IMR-90 (cell line): ENCODE measurements at regions not wholly inside any gene's neighbourhood (a gene's known extent, or its start where the extent isn't known, plus 50 kb on each side); places are given as distances from the start of the nearest gene placed in this dataset.

Source experiments
- ATAC-seq: fragments of 200-7000 bp; cut with Tn5 transposase; 2 replicates; pipeline ENCODE4 v1.9.1; 2020; ENCODE audit warnings: low read depth, mild to moderate bottlenecking, moderate library complexity
- BruUV-seq: library from RNA; stranded (reverse); fragments of 400-500 nt; replicated peaks from 2 replicates; lab custom pipeline; 2021; lab: Mats Ljungman, UMichigan
- CTCF ChIA-PET: fragments of 300-600 bp; formaldehyde crosslinking; extraction: SDS; loops from one replicate; lab custom pipeline; 2021; ENCODE audit warnings: antibody characterized with exemption; lab: Yijun Ruan, JAX
- POLR2A ChIA-PET: fragments of 300-600 bp; sonication (Branson Sonifier 250); formaldehyde crosslinking; loops from one replicate; lab custom pipeline; 2022; ENCODE audit warnings: antibody characterized with exemption; ENCODE audit not compliant: unreplicated experiment; lab: Charles Lee
- DNase-seq: peaks from one replicate; pipeline ENCODE4 v3.0.0; 2013
- H2AFZ ChIP-seq: replicated peaks from 2 replicates; pipeline ENCODE3; 2013; ENCODE audit warnings: low read length, mild to moderate bottlenecking; ENCODE audit not compliant: poor library complexity
- H2AK5ac ChIP-seq: 2 replicates; pipeline ENCODE4 v1.6.1; 2013; ENCODE audit warnings: low read depth, low read length, inconsistent platforms
- H2AK9ac ChIP-seq: replicated peaks from 2 replicates; pipeline ENCODE3; 2013; ENCODE audit warnings: mild to moderate bottlenecking, low read depth, low read length, moderate library complexity; ENCODE audit not compliant: poor library complexity
- H2BK120ac ChIP-seq: 2 replicates; pipeline ENCODE4 v1.6.1; 2013; ENCODE audit warnings: low read depth, low read length, inconsistent platforms
- H2BK15ac ChIP-seq: 3 replicates; pipeline ENCODE4 v1.6.1; 2013; ENCODE audit warnings: low read depth, low read length, inconsistent platforms
- H2BK20ac ChIP-seq: 2 replicates; pipeline ENCODE4 v1.6.1; 2013; ENCODE audit warnings: low read depth, mild to moderate bottlenecking, inconsistent platforms, low read length, moderate library complexity
- H2BK5ac ChIP-seq: 2 replicates; pipeline ENCODE4 v1.6.1; 2013; ENCODE audit warnings: mild to moderate bottlenecking, low read depth, low read length, inconsistent platforms; ENCODE audit not compliant: poor library complexity, severe bottlenecking
- H3K14ac ChIP-seq: replicated peaks from 2 replicates; pipeline ENCODE4 v1.6.1; 2013; ENCODE audit warnings: low read depth, low read length, inconsistent platforms
- H3K18ac ChIP-seq: 2 replicates; pipeline ENCODE4 v1.6.1; 2013; ENCODE audit warnings: low read depth, low read length, control low read depth
- H3K23ac ChIP-seq: 2 replicates; pipeline ENCODE4 v1.6.1; 2013; ENCODE audit warnings: low read depth, low read length, inconsistent platforms
- H3K27ac ChIP-seq: 2 replicates; pipeline ENCODE4 v1.5.1; 2013; ENCODE audit warnings: mild to moderate bottlenecking, control low read depth, low read length; ENCODE audit not compliant: insufficient read depth
- H3K27me3 ChIP-seq: 2 replicates; pipeline ENCODE4 v1.6.1; 2013; ENCODE audit warnings: low read length; ENCODE audit not compliant: control insufficient read depth, insufficient read depth
- H3K36me3 ChIP-seq: 2 replicates; pipeline ENCODE4 v1.6.1; 2013; ENCODE audit warnings: low read length, mixed read lengths; ENCODE audit not compliant: control insufficient read depth, insufficient read depth
- H3K4ac ChIP-seq: 2 replicates; pipeline ENCODE4 v1.6.1; 2013; ENCODE audit warnings: low read depth, low read length, inconsistent platforms
- H3K4me1 ChIP-seq: 2 replicates; pipeline ENCODE4 v1.6.1; 2013; ENCODE audit warnings: low read length, mixed read lengths; ENCODE audit not compliant: control insufficient read depth, insufficient read depth
- H3K4me2 ChIP-seq: 2 replicates; pipeline ENCODE4 v1.6.1; 2013; ENCODE audit warnings: low read depth, mild to moderate bottlenecking, control low read depth, low read length, moderate library complexity
- H3K4me3 ChIP-seq: 2 replicates; pipeline ENCODE4 v1.5.1; 2013; ENCODE audit warnings: low read depth, mild to moderate bottlenecking, control low read depth, low read length, moderate library complexity; ENCODE audit not compliant: insufficient read depth
- H3K56ac ChIP-seq: 2 replicates; pipeline ENCODE4 v1.6.1; 2013; ENCODE audit warnings: low read length, inconsistent platforms; ENCODE audit not compliant: insufficient read depth; ENCODE audit errors: extremely low read depth
- H3K79me1 ChIP-seq, 2 experiments: 2 replicates each; pipeline ENCODE4 v1.6.1; 2013; ENCODE audit warnings: low read length in 2 of 2, inconsistent platforms in 1 of 2, low read depth in 1 of 2
- H3K9ac ChIP-seq: 2 replicates; pipeline ENCODE4 v1.6.1; 2013; ENCODE audit warnings: low read depth, low read length, control low read depth
- H3K9me1 ChIP-seq: 2 replicates; pipeline ENCODE4 v1.6.1; 2013; ENCODE audit warnings: low read length, inconsistent platforms; ENCODE audit not compliant: insufficient read depth
- H3K9me3 ChIP-seq: 2 replicates; pipeline ENCODE4 v1.6.1; 2013; ENCODE audit warnings: low read length; ENCODE audit not compliant: control insufficient read depth, insufficient read depth
- H4K20me1 ChIP-seq: 2 replicates; pipeline ENCODE4 v1.6.1; 2013; ENCODE audit warnings: low read length, inconsistent platforms; ENCODE audit not compliant: insufficient read depth
- H4K5ac ChIP-seq: 2 replicates; pipeline ENCODE4 v1.6.1; 2013; ENCODE audit warnings: mild to moderate bottlenecking, low read depth, low read length, control low read depth
- H4K8ac ChIP-seq, 2 experiments: 2 replicates each; pipeline ENCODE4 v1.6.1; 2013; ENCODE audit warnings: low read depth in 2 of 2, low read length in 2 of 2, control low read depth in 1 of 2, inconsistent platforms in 1 of 2
- H4K91ac ChIP-seq: 2 replicates; pipeline ENCODE4 v1.6.1; 2013; ENCODE audit warnings: low read depth, low read length, inconsistent platforms; ENCODE audit not compliant: insufficient read depth
- BHLHE40 ChIP-seq: fragments of 150-350 bp; IDR thresholded peaks from 2 replicates; pipeline ENCODE4 v1.6.1; 2016; ENCODE audit warnings: mild to moderate bottlenecking, low read depth, low read length
- CEBPB ChIP-seq: IDR thresholded peaks from 2 replicates; pipeline ENCODE4 v1.6.1; 2012; ENCODE audit warnings: low read depth, low read length, improper control_type of control experiment
- CHD1 ChIP-seq: IDR thresholded peaks from 2 replicates; pipeline ENCODE4 v1.6.1; 2012; ENCODE audit warnings: low read depth, low read length, improper control_type of control experiment
- FOS ChIP-seq: fragments of 150-350 bp; IDR thresholded peaks from 2 replicates; pipeline ENCODE4 v1.6.1; 2016; ENCODE audit warnings: low read depth, low read length
- MAFK ChIP-seq: IDR thresholded peaks from 2 replicates; pipeline ENCODE4 v1.6.1; 2012; ENCODE audit warnings: low read depth, low read length, improper control_type of control experiment
- MAZ ChIP-seq: IDR thresholded peaks from 2 replicates; pipeline ENCODE4 v1.6.1; 2012; ENCODE audit warnings: low read depth, mild to moderate bottlenecking, low read length, improper control_type of control experiment, moderate library complexity, borderline replicate concordance
- MXI1 ChIP-seq: IDR thresholded peaks from 2 replicates; pipeline ENCODE4 v1.6.1; 2012; ENCODE audit warnings: low read depth, mild to moderate bottlenecking, low read length, moderate library complexity, borderline replicate concordance
- NFE2L2 ChIP-seq: fragments of 150-350 bp; IDR thresholded peaks from 2 replicates; pipeline ENCODE4 v1.6.1; 2016; ENCODE audit warnings: low read depth, mild to moderate bottlenecking, low read length
- POLR2A ChIP-seq: IDR thresholded peaks from 2 replicates; pipeline ENCODE4 v1.6.1; 2012; ENCODE audit warnings: mild to moderate bottlenecking, low read depth, low read length
- RAD21 ChIP-seq: IDR thresholded peaks from 2 replicates; pipeline ENCODE4 v1.6.1; 2012; ENCODE audit warnings: low read length, improper control_type of control experiment
- RCOR1 ChIP-seq: IDR thresholded peaks from 2 replicates; pipeline ENCODE4 v1.6.1; 2012; ENCODE audit warnings: mild to moderate bottlenecking, low read length, improper control_type of control experiment; ENCODE audit not compliant: insufficient replicate concordance
- RFX5 ChIP-seq: IDR thresholded peaks from 2 replicates; pipeline ENCODE4 v1.8.0; 2012; ENCODE audit warnings: low read depth, mild to moderate bottlenecking, low read length, moderate library complexity
- SMC3 ChIP-seq: fragments of 150-350 bp; IDR thresholded peaks from 2 replicates; pipeline ENCODE4 v1.6.1; 2016; ENCODE audit warnings: low read depth, mild to moderate bottlenecking, antibody characterized with exemption, low read length, moderate library complexity
- USF2 ChIP-seq: fragments of 150-350 bp; IDR thresholded peaks from 2 replicates; pipeline ENCODE4 v1.6.1; 2017; ENCODE audit warnings: mild to moderate bottlenecking, antibody characterized with exemption, low read length, low read depth
- WGBS, 2 experiments: methylation state at CpG; one replicate each; pipeline versions ENCODE4 v1.1.5 to v1.1.7; 2013; ENCODE audit warnings: missing lambda C conversion rate in 2 of 2; ENCODE audit not compliant: insufficient read length in 1 of 2; ENCODE audit errors: extremely low coverage in 2 of 2; 5-methylcytosine and 5-hydroxymethylcytosine counted together
- dilution Hi-C: fragments of 300-500 bp; cut with HindIII; formaldehyde crosslinking; loops from one replicate; pipeline ENCODE4 v1.14.3; 2018; ENCODE audit warnings: low sequenced_read_pairs; ENCODE audit not compliant: unreplicated experiment
- in situ Hi-C: fragments of 300-500 bp; cut with MboI; formaldehyde crosslinking; loops from 3 replicates; pipeline ENCODE4 v1.14.3; 2019; ENCODE audit warnings: low sequenced_read_pairs, inconsistent platforms, mixed read lengths
- intact Hi-C: fragments of 100-400 bp; cut with micrococcal nuclease; formaldehyde crosslinking; loops from 2 replicates; pipeline ENCODE4 v1.10.0; 2022
- TF ChIP-seq, protein P1 (sequence below): fragments of 150-350 bp; IDR thresholded peaks from 2 replicates; pipeline ENCODE4 v1.6.1; 2016; ENCODE audit warnings: low read depth, mild to moderate bottlenecking, low read length, moderate library complexity, borderline replicate concordance
- TF ChIP-seq, protein P2 (sequence below): conservative IDR thresholded peaks from 2 replicates; pipeline ENCODE4 v1.5.1; 2012; ENCODE audit warnings: mild to moderate bottlenecking, low read depth, low read length, improper control_type of control experiment

DNA sequence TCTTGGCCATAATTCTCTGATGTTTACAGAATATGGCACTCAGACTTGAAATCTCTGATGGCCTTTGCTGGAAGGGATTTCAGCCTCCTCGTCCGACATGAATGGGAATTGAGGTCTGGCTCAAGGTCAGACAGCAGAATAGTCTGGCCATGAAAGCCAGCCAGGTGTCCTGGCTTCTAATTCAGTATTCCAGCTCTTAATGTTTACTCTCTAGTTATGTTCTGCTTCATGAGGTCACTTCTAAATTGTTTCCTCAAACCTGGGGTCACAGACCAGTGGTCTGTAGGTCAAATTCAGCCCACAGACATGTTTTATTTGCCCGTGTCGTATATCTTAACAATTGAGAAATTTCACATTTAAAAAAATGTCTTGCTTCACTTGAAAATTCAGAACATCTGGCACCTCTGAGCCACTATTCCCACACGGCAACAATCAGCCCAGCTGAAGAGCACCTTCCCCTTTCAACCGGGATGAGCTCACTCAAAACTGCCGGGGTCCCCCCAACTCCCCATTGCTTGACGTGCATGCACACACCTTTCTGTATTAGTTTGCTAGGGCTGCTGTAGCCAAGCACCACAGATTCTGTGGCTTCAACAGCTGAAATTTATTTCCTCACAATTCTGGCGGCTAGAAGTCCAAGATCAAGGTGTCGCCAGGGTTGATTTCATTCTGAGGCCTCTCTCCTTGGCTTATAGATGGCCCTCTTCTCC lies 243.5 kb downstream of the ENC1 start:
- Histone ChIP-seq H3K27ac (no peak overlapping the region), H2BK20ac (no peak overlapping the region), H3K27me3 (peaks cover 4% of the 10 kb centered on the region), H4K20me1 (no peaks in the 10 kb centered on the region), H3K4me2 (no peak overlapping the region), H3K23ac (no peak overlapping the region), H3K4me1 (peaks cover 2% of the 10 kb centered on the region), H3K36me3 (no peaks in the 10 kb centered on the region), H4K5ac (no peak overlapping the region), H2AK9ac (no peak overlapping the region), H3K4ac (no peak overlapping the region), H4K8ac (no peak overlapping the region), H2AFZ (no peak overlapping the region), H3K14ac (no peak overlapping the region), H3K56ac (no peak overlapping the region), H2AK5ac (no peak overlapping the region), H3K79me1 (no peaks in the 10 kb centered on the region), H2BK15ac (no peak overlapping the region), H3K9ac (no peak overlapping the region), H3K9me3 (peaks cover 4% of the 10 kb centered on the region; the same call in 1 of the 2 replicates), H4K91ac (no peak overlapping the region), H3K18ac (no peak overlapping the region), H3K4me3 (no peak overlapping the region), H2BK120ac (no peak overlapping the region), H2BK5ac (no peak overlapping the region), H3K9me1 (0 out of 2 replicates have a peak, but pooled peaks cover 5% of the 10 kb centered on the region)
- BruUV-seq = no TSS peak
- no peak for TF ChIP-seq NFE2L2
- TF ChIP-seq POLR2A = no peak
- no peak for TF ChIP-seq MAZ
- TF ChIP-seq RAD21 = no peak
- TF ChIP-seq CEBPB = no peak
- no peak for TF ChIP-seq RCOR1
- no peak for TF ChIP-seq CHD1
- TF ChIP-seq SMC3 = no peak
- no peak for TF ChIP-seq BHLHE40
- TF ChIP-seq USF2 = no peak
- no peak for TF ChIP-seq MXI1
- TF ChIP-seq, protein P1, sequence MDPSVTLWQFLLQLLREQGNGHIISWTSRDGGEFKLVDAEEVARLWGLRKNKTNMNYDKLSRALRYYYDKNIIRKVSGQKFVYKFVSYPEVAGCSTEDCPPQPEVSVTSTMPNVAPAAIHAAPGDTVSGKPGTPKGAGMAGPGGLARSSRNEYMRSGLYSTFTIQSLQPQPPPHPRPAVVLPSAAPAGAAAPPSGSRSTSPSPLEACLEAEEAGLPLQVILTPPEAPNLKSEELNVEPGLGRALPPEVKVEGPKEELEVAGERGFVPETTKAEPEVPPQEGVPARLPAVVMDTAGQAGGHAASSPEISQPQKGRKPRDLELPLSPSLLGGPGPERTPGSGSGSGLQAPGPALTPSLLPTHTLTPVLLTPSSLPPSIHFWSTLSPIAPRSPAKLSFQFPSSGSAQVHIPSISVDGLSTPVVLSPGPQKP = no peak
- no peak for TF ChIP-seq MAFK
- TF ChIP-seq, protein P2, sequence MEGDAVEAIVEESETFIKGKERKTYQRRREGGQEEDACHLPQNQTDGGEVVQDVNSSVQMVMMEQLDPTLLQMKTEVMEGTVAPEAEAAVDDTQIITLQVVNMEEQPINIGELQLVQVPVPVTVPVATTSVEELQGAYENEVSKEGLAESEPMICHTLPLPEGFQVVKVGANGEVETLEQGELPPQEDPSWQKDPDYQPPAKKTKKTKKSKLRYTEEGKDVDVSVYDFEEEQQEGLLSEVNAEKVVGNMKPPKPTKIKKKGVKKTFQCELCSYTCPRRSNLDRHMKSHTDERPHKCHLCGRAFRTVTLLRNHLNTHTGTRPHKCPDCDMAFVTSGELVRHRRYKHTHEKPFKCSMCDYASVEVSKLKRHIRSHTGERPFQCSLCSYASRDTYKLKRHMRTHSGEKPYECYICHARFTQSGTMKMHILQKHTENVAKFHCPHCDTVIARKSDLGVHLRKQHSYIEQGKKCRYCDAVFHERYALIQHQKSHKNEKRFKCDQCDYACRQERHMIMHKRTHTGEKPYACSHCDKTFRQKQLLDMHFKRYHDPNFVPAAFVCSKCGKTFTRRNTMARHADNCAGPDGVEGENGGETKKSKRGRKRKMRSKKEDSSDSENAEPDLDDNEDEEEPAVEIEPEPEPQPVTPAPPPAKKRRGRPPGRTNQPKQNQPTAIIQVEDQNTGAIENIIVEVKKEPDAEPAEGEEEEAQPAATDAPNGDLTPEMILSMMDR = no peak
- TF ChIP-seq FOS = no peak
- no peak for TF ChIP-seq RFX5
- intact Hi-C loops (no loop called here), dilution Hi-C loops (no loop called here), in situ Hi-C loops (no loop called here)
- no peak for ATAC-seq
- no peak for DNase-seq
- ChIA-PET POLR2A (no interaction called here), CTCF (interaction anchor here (0.6 to 0.7 kb wide), 2 partner anchors 48 to 265 kb away, joined by 5 to 7 read pairs; no protein-coding TSS in a partner anchor)
- WGBS, 2 experiments = 79% methylated on average over 6 of the region's 10 CpGs; no CpG with 5 or more reads in 1 of the 2 experiments
